T47D (cell line): ENCODE measurements at regions not wholly inside any gene's neighbourhood (a gene's known extent, or its start where the extent isn't known, plus 50 kb on each side); places are given as distances from the start of the nearest gene placed in this dataset.

ENCODE experiments used
- DNase-seq, 2 experiments: peaks; one replicate each; pipeline versions ENCODE4 v3.0.0 to v3.0.0-alpha.2; 2011 to 2012; ENCODE audit warnings: low read depth in 1 of 2, low spot score in 1 of 2
- JUND ChIP-seq: IDR thresholded peaks from 2 replicates; pipeline ENCODE4 v1.6.1; 2012; ENCODE audit warnings: low read depth
- in situ Hi-C: cut with HindIII; loops from 2 replicates; pipeline ENCODE4 v1.10.0; 2016; ENCODE audit warnings: low sequenced_read_pairs, low pct_unique_long_range_greater_than_20kb

DNA sequence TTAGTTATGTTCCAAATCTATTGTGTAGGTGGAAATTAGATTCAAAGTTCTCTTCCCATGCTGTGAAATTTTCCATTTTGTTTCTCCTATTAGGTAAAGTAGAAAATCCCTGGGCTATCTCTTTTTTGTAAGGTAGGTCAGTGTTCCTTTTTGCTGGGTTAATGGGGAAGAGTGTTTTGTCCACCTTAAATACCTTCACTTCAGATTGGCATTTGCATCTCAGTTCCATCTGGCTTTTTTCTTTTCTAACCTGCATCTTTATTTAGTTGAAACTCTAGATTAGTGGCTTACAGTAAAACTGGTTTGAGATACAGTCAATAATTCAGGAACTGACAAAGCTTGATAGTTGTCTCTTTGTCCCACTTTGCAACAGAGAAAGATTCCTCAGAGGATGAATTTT, 1115.8 kb downstream of the PDHA2 start:
- TF ChIP-seq JUND, result no peak
- in situ Hi-C loops, result no loop called here
- no peak for DNase-seq

- in situ Hi-C loops, result no loop called here
- no peak for DNase-seq
- TF ChIP-seq JUND, result no peak
Measured at GRCh38 chr4:96969455-96969854, 1129.6 kb downstream of the PDHA2 start.

DNA sequence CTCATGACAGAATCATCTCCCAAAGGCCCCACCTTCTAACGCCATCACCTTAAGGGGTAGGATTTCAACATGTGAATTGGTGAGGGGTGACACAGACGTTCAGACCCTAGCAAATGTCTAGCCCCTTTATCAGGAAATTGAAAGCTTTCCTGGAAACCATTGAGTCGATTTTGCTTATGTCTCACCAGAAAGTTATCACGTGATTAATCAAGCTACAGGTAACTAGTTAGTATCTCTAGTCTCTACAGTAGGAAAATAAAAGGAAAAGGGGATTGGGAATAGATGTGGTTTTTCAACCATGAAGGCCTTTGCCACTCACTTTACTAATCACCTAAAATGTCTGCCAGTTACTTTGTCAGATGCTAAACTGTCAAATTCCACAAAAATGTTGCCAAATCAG, 1133.0 kb downstream of the PDHA2 start:
- no peak for TF ChIP-seq JUND

DNA sequence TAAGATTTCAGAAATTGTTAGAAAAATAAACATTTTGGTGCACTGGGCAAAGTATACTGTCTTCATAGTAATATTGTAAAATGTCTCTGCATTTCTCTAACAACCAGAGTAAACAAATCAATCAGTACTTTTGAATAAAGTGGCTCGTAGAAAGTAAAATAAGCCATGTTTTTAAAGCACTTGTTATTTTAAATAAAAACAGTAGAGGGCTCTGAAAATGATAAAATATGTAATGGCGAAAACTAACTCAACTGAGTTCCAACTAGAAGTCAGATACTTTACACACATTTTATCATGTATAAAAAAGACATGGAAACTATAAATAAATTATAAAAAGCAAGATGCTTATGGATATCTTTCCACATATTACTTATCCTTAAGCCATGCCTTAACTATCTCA, 1134.4 kb downstream of the PDHA2 start:
- TF ChIP-seq JUND, result no peak
- in situ Hi-C loops, result no loop called here
- DNase-seq, result no peak

More for the DNA sequence above, 1133.0 kb downstream of the PDHA2 start:
- no peak for DNase-seq
- in situ Hi-C loops, result no loop called here

DNA sequence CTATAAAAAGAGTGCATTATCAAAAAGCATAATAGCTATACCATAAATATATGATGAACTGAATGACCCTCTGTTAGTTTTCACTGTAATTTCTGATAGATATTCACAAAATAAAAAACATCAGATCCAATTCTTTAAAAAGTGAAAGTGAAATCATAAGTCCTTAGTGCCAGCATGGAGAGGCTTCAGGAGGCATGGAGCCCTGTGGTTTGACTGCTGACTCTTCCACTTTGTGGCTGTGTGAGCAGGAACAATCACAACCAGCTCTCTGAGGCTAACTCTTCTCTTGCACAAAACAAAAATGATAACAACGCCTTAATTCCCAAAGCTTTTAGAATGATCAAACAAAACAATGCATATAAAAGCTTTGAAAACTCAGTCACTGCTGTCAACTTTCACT, 1143.9 kb downstream of the PDHA2 start:
- in situ Hi-C loops, result no loop called here
- DNase-seq, result peak in 1 of 2 experiments; percentile 1
- TF ChIP-seq JUND, result no peak

DNA sequence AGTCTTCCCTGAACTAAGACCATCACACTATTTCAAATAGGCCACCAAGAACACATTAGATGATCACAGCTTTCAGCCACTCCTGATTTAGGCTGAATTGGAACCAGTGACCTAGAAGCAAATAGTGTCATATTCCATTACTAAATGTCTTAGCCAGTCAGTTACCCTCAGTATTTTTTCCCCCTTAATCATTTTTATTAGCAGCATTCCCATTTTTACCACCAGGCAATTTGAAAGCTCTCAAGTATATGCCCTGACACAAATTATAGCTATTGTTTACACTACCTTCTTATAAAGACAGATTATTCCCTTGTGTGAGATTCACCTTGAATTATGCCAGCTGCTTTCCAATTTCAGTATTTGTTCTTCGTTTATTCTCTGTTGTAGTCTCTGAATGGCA, 1146.9 kb downstream of the PDHA2 start:
- in situ Hi-C loops, result no loop called here
- TF ChIP-seq JUND, result no peak
- DNase-seq, result no peak

GRCh38 chr4:96991083-96991482, 1151.2 kb downstream of the PDHA2 start:
- no peak for TF ChIP-seq JUND
- DNase-seq, result no peak
- in situ Hi-C loops, result no loop called here

DNA sequence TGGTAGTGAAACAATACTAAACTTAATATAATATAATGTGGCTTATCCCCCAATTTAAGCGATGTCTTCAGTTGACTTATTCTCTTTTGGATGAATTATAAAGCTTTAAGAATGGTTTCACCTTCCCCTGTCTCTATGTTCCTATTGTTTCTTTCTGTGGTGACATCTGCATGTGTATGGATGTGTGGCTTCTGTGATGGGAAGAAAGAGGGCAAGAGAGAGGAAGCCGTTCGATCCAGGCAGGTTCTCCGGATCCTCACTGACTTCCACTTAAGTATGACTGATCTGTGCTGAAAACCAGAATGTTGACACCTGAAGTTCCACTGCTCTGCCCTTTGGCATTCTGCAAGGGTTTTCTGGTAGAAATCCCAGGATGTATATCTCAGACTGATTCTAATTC, 1150.8 kb downstream of the STPG2 start:
- TF ChIP-seq JUND, result no peak
- no peak for DNase-seq

DNA sequence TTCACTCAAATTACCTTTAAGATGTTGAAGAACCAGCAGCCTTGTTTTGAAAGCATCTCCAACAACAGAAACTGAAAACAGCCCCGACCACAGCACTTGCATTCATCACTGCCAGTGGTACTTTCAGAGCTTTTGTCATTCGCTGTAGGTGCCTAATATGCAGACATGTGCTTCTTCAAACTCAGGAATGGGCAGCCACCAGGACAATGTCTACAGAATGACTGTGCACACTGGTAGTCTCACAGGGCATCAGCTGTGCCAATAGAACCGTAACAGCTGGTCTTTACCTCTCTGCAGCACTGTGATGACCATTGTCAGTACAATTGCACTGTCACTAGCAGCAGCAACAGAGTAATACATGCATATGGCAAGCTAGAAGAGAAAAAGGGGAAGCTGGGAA, 1149.7 kb downstream of the STPG2 start:
- DNase-seq, result no peak
- TF ChIP-seq JUND, result no peak
- in situ Hi-C loops, result no loop called here

More for the DNA sequence above, 1150.8 kb downstream of the STPG2 start:
- in situ Hi-C loops, result no loop called here

DNA sequence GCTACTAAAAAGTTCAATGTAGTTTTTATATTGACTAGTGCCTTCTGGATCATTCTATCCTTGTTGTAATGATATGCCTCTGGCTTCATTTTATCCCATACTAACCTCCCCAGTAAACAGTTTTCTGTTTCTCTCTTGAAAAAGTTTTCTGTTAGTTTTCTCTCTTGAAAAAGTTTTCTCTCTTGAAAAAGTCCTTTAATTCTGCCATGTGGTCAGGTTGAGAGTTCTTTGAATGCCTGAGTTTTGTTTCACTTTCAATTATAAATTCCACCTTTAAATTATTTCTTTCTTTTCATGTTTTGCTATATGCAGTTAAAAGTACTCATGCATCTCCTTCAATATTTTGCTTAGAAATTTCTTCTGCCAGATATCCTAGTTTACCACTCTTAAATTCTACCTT, 1139.6 kb downstream of the STPG2 start:
- DNase-seq, result no peak
- TF ChIP-seq JUND, result no peak
- in situ Hi-C loops, result no loop called here

- in situ Hi-C loops, result no loop called here
- DNase-seq, result no peak
- TF ChIP-seq JUND, result no peak
Measured at GRCh38 chr4:97013309-97013708, 1130.0 kb downstream of the STPG2 start.

DNA sequence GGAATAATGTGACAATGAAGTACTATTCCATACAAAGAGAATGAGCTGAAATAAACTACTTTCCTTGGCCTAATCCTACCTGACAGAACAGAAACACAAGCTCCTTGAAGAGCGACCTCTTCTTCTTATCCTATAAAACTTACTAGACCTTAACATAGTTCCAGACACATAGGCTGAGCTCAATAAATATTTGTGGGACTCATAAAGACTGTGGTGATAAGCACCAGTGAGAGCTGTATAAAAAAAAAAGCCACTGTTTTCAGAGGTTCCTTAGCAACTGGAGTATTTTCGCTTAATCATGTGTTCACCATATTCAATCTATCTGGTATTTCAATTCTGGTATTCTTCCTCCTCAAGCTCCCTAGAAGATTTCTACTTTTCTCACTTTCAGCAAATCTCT, 1129.6 kb downstream of the STPG2 start:
- TF ChIP-seq JUND, result no peak
- no peak for DNase-seq
- in situ Hi-C loops, result no loop called here

- in situ Hi-C loops, result no loop called here
- no peak for TF ChIP-seq JUND
- no peak for DNase-seq
Measured at GRCh38 chr4:97015301-97015700, 1128.0 kb downstream of the STPG2 start.

- no peak for TF ChIP-seq JUND
- DNase-seq, result no peak
- in situ Hi-C loops, result no loop called here
Measured at GRCh38 chr4:97016186-97016907, 1126.9 kb downstream of the STPG2 start.
